LHCN-M2 (cell line): ENCODE measurements at regions not wholly inside any gene's neighbourhood (a gene's known extent, or its start where the extent isn't known, plus 50 kb on each side); places are given as distances from the start of the nearest gene placed in this dataset.
"Not testable (repeated sequence)": the region's sequence is repeated elsewhere in the genome, so short reads cannot be mapped to it uniquely, and the experiment has no call there.

Experiments used
- DNase-seq: peaks from one replicate; pipeline ENCODE4 v3.0.0-alpha.2; 2012; ENCODE audit warnings: low read depth

GRCh38 chr6:81564470-81565068 is 187.9 kb downstream of the TENT5A start:
- DNase-seq: no peak

- peak; percentile 66 for DNase-seq
Observed at GRCh38 chr6:81562169-81562568, 190.3 kb downstream of the TENT5A start.

- DNase-seq: no peak
Observed at GRCh38 chr6:81561731-81562130, 190.8 kb downstream of the TENT5A start.

DNA sequence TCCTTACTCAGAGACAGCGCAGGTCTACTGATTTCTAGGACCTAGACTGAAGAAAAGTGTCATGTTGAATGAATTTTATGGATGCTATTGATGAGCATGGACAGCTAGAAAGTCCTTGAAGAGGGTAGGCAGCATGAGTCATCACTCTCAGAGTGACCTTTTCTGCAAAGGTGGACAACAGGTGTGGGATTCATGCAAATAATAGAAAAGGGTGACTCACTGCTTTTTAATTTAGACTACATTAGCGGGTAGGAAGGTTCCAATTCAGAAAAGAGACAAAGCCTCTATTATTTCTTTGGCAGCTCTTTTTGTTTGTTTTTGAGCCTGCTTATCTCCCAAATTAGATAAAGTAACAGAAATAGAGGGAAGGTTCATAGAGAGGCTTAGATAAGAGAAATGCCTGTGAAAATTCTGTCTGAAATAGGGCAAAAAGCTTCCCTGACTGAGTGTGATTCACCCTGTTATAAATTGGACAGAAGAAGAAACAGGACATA is 191.4 kb downstream of the TENT5A start:
- peak; percentile 26 for DNase-seq

DNA sequence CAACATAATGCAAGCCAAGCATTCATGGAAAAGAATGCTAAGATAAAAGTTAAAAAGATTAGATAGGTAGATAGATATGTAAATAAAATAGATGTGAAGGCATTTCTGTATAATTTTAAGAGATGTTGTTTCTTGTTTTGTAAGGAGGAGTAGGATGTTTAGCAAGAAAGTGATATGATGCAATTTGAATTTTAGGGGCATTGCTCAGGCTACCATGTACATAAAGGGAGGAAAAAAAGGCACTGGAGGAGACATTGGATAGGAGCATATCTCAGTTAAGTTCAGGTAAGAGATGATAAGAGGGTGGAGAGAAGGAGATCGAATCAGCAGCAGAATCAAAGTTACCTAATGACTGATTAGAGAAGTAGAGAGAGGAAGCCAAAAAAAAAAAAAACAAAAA is 194.7 kb downstream of the TENT5A start:
- DNase-seq: no peak

GRCh38 chr6:81556551-81556950 is 195.9 kb downstream of the TENT5A start:
- DNase-seq: no peak

DNA sequence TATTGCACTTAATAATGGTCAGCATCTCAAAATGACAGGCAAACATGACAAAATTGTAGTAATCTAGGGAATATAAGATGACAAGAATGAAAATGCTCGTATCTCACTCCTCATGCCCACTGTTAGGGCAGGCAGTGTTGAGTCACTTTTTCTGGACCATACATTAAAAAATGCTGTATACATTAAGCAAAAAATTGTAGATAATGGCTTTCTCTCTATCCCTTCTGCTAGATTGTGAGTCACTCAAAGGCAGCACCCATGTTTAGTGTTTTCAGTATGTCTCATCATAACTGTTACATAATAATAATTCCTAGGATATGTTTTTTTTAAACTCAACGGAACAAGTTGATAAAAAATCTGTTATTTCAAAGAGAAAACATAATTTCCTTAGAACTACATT is 199.3 kb downstream of the TENT5A start:
- DNase-seq: peak; percentile 28

DNA sequence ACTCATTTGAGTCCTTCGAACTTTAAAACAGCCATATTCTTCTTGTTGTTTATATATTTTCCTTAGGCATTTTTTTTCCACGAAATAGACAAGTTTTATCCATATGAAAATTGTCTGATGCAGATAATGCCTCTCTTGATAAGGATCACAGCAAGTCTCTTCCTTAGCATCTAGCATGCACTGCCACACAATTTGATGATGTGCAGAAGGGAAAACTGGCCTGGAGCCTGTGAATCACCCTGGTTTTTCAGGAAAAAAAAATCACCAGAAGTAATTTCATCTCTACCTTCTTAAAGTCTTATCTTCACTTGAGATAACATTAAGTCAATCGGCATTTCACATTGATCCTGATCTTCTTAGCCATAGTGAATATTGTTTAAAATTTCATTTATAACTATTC is 199.8 kb downstream of the TENT5A start:
- DNase-seq: no peak

- no peak for DNase-seq
Observed at GRCh38 chr6:81547149-81547548, 205.3 kb downstream of the TENT5A start.

DNA sequence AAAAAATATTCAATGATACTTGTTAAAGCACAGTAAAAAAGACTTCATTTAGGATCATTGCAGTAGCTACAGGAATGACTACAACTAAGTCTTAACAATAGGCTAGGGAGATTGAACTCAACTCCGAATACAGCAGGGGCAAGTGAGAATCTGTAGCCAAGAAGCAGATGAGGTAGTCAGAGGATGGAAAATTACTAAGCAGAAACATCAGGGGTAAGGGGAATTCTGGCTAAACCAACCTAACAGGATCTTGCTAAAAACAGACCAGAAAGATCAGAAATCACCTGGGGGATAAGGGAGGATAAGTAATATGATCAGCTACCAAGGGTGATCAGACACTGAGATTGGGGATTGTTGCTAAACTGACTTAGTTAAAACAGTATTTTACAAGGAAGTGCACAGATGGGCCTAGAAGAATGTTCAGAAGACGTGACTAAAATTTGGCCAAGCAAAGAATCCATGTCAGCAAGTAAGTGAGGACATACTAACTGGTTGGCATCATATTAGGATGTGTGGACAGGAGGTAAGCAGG is 217.5 kb downstream of the TENT5A start:
- DNase-seq: no peak

- DNase-seq: no peak
Observed at GRCh38 chr6:81531869-81532561, 220.5 kb downstream of the TENT5A start.

GRCh38 chr6:81517455-81517854 is 235.0 kb downstream of the TENT5A start:
- DNase-seq: no peak

DNA sequence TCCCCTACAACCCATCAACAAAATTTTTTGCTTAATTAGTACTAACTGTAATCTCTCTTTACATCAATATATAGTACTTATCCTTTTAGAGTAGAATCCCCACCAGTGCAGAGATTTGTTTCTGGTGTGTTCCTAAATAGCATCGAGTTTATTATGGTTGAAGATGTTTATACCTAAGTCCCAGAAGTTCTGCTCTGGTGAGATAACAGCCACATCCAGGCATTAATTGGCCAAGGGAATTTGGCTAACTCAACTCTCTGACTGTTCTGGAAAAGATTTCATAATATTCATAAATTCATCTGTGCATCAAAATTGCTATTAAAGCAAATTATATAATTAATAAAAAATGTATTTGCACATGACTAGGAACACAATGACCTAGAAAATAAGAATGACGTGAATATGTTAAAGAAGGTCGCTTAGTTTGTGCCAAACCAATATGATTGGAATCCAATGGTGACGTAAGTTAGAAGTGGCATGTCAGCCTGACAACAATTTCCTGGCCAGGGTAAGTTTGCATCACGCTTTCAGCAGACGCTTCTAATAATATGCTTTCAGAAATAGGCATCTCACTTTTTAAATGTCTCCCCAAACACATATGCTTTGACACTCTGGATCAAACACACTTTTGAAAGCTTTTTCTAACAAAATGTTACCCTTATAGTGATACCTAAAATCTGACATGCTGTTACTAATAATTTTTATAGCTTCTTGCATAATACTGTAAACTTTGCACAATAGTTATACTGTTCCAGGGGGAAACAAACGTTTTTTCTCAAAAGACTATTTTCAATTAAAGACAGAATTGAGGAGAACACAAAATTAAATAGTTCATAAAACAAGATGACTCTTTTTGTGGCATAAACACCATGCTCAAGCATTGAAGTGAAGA is 236.7 kb downstream of the TENT5A start:
- DNase-seq: peak; percentile 0

- not testable (repeated sequence) for DNase-seq
Observed at GRCh38 chr6:81514195-81514594, 238.3 kb downstream of the TENT5A start.

GRCh38 chr6:81511423-81511822 is 241.1 kb downstream of the TENT5A start:
- no peak for DNase-seq

DNA sequence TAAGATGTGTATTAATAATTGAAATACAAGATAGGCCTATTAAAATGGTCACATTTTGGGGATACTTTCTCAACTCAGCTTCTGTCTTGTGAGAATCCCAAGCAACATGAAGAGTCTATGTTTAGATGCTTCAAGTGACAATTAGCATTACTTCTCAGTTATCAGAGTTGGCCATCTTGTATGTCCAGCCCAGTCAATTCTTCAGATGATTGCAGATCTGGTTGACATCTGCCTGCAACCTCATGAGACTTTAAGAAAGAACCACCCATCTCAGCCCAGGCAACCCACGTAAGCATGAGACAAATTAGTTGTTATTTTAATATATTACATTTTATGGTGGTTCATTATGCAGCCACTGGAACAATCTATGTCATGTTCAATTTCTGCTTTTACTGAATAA is 256.5 kb downstream of the TENT5A start:
- DNase-seq: no peak

- DNase-seq: no peak
Observed at GRCh38 chr6:81491454-81492101, 260.9 kb downstream of the TENT5A start.

- no peak for DNase-seq
Observed at GRCh38 chr6:81487489-81487888, 265.0 kb downstream of the TENT5A start.

DNA sequence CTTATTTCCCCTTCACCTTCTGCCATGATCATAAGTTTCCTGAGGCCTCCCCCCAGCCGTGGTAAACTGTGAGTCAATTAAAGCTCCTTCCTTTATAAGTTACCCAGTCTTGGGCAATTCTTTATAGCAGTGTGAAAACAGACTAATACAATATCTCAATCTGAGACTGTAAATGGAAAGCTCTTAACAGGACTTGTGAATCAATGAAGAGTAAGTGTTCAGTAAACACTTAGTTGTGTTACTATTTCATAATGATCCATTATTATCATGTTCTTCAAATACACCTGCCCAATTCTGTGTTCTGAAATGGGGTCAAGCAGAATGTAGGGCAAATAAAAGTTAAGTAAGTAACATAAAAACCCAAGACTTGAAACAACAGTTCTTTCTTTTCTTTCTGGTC is 266.2 kb downstream of the TENT5A start:
- DNase-seq: no peak

DNA sequence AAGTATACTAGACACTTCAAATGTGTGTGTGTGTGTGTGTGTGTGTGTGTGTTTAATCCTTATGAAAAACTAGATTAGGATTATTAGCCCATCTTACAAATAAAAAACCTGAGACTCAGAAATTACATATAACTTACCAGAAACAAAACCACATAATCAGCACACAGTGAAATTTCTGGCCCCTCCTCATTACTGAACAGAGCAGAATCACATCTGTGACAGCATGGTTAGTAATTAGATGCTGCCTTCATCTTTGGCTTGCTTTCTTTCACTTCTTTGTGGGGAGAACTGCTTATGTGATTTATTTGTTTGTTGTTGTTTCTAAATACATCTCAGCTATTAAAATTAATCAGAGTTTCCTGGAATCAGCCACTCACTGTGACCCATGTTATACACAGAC is 267.1 kb downstream of the TENT5A start:
- no peak for DNase-seq

GRCh38 chr6:81484251-81484650 is 268.2 kb downstream of the TENT5A start:
- DNase-seq: no peak

DNA sequence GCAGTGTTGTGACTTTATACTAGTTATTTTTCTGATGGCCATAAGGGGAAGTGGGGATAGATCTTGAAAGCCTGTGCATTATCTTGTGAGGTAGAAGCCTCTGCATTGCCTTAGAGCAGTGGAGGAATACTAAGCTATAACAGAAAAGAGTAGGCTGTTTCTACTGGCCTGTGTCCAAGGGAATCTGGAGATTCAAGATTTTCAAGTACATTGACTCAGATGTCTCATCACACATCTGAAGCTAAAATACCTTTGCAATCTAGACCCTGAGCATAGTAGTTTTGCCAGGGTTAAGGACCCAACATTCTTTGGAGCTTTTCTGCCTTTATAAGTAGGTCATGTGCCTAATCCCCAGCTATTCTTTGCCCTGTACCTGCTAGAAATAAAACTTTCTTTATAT is 272.3 kb downstream of the TENT5A start:
- DNase-seq: no peak
